ENCODE measurements at regions not wholly inside any gene's neighbourhood (a gene's known extent, or its start where the extent isn't known, plus 50 kb on each side); places are given as distances from the start of the nearest gene placed in this dataset.

- H2BK12ac ChIP-seq (ENCODE audit: low read depth, low read length), result no peak overlapping the region
- no peak overlapping the region for H4K91ac ChIP-seq (replicated peaks; ENCODE audit: insufficient read length, low read length)
- H2AFZ ChIP-seq (ENCODE audit: low read length), result no peak overlapping the region
- WGBS, 2 experiments (ENCODE audit: extremely low coverage in 1 of 2, insufficient coverage in 1 of 2, insufficient read length in 1 of 2, insufficient replicate concordance in 2 of 2, low coverage in 1 of 2, low lambda C conversion rate in 2 of 2, missing lambda C conversion rate in 1 of 2), result 79% methylated on average over 3 of the region's 3 CpGs; no CpG with 5 or more reads in 1 of the 2 experiments
- H2BK5ac ChIP-seq (ENCODE audit: low read depth, low read length), result no peak overlapping the region
- H3K4me3 ChIP-seq (ENCODE audit: extremely low read depth in 1 of 4, insufficient read depth in 2 of 4, low read depth in 3 of 4, low read length in 4 of 4), result no peak overlapping the region
- H2BK120ac ChIP-seq (replicated peaks; ENCODE audit: low read depth, low read length), result no peak overlapping the region
- no peak overlapping the region for H3K9ac ChIP-seq (replicated peaks in 1 of 4; ENCODE audit: extremely low read depth in 1 of 4, low read depth in 3 of 4, low read length in 3 of 4)
- H3K4me2 ChIP-seq (ENCODE audit: insufficient read depth in 1 of 2, low read depth in 2 of 2, low read length in 2 of 2), result no peak overlapping the region
- H2BK20ac ChIP-seq (ENCODE audit: low read length), result no peak overlapping the region
- H2BK15ac ChIP-seq (ENCODE audit: low read length), result no peak overlapping the region
- ChIA-PET CTCF (ENCODE audit: partially characterized antibody) (interaction anchor here (1.0 to 1.1 kb wide), 2 partner anchors 10 to 165 kb away, joined by 3 read pairs; no protein-coding TSS in a partner anchor), POLR2A (ENCODE audit: partially characterized antibody) (no interaction called here)
- H3K79me1 ChIP-seq (ENCODE audit: low read depth, low read length), result no peaks in the 10 kb centered on the region
- no peaks in the 10 kb centered on the region for H3K79me2 ChIP-seq (ENCODE audit: control insufficient read depth in 1 of 2, insufficient read depth in 2 of 2, low read length in 2 of 2)
- no peaks in the 10 kb centered on the region for H4K20me1 ChIP-seq (replicated peaks in 1 of 2; ENCODE audit: control insufficient read depth in 1 of 2, insufficient read depth in 2 of 2, low read length in 2 of 2)
- no peak overlapping the region for H3K4ac ChIP-seq (replicated peaks; ENCODE audit: insufficient read length, low read depth, low read length)
- H4K5ac ChIP-seq (ENCODE audit: insufficient read length, low read depth, low read length), result no peak overlapping the region
- no peak overlapping the region for H3K23ac ChIP-seq (ENCODE audit: insufficient read length)
- FAIRE-seq, result no peak
- H3K4me1 ChIP-seq (replicated peaks in 1 of 4; ENCODE audit: control insufficient read depth in 3 of 4, insufficient read depth in 4 of 4, low read length in 3 of 4), result no peaks in the 10 kb centered on the region
- no peaks in the 10 kb centered on the region for H3K36me3 ChIP-seq (ENCODE audit: control insufficient read depth in 2 of 4, insufficient read depth in 4 of 4, low read length in 3 of 4)
- no peak overlapping the region for H3K27ac ChIP-seq (ENCODE audit: low read depth, low read length)
- H3K56ac ChIP-seq (replicated peaks; ENCODE audit: insufficient read length, low read depth, low read length), result no peak overlapping the region
- DNase-seq (ENCODE audit: low read depth in 1 of 2, low spot score in 2 of 2), result no peak
- H3K14ac ChIP-seq (ENCODE audit: insufficient read length), result no peak overlapping the region
- H2AK5ac ChIP-seq (ENCODE audit: low read depth, low read length), result no peak overlapping the region
- TF ChIP-seq RAD21 (IDR thresholded peaks at IDR 0.05 in 1 of 2, conservative IDR thresholded peaks at IDR 0.05 in 1 of 2; ENCODE audit: low read depth in 2 of 2, low read length in 2 of 2) (peak; percentile 72 to 74), ATF2 (IDR thresholded peaks at IDR 0.05; ENCODE audit: low read length) (no peak), SIN3A (conservative IDR thresholded peaks at IDR 0.05 in 1 of 2, IDR thresholded peaks at IDR 0.05 in 1 of 2; ENCODE audit: low read depth in 1 of 2, low read length in 2 of 2) (no peak), EGR1 (IDR thresholded peaks at IDR 0.05; ENCODE audit: borderline replicate concordance, low read depth, low read length) (no peak), CTCF (IDR thresholded peaks at IDR 0.05; ENCODE audit: control extremely low read depth in 1 of 3, insufficient read depth in 1 of 3, low read depth in 1 of 3, low read length in 3 of 3) (peak in 2 of 3 experiments; percentile 30 to 46; a peak in 2 of 4 replicates)
- no peak overlapping the region for H4K8ac ChIP-seq (ENCODE audit: extremely low read depth, insufficient read depth, low read length)
- no peaks in the 10 kb centered on the region for H3K9me3 ChIP-seq (ENCODE audit: insufficient read depth in 2 of 2, low read depth in 1 of 2, low read length in 1 of 2)
- H3K27me3 ChIP-seq (replicated peaks in 1 of 4; ENCODE audit: control insufficient read depth in 3 of 4, extremely low read depth in 1 of 4, insufficient read depth in 3 of 4, low read length in 3 of 4), result no peaks in the 10 kb centered on the region
- no peak overlapping the region for H3K18ac ChIP-seq (ENCODE audit: extremely low read depth, low read length)
- H3K23me2 ChIP-seq (ENCODE audit: low read depth, low read length), result no peaks in the 10 kb centered on the region
These were observed 127.1 kb downstream of the FBXO8 start for GRCh38 chr4:174156239-174156826.
